Left ventricle myocardium inferior (tissue), 1 donor: ENCODE measurements at regions not wholly inside any gene's neighbourhood (a gene's known extent, or its start where the extent isn't known, plus 50 kb on each side); places are given as distances from the start of the nearest gene placed in this dataset.
"Not testable (repeated sequence)": the region's sequence is repeated elsewhere in the genome, so short reads cannot be mapped to it uniquely, and the experiment has no call there.

ENCODE experiments used
- DNase-seq: peaks from one replicate; pipeline ENCODE4 v3.0.0-alpha.2; 2020
- H3K27ac ChIP-seq: fragments of 200-600 bp; replicated peaks from 2 replicates; pipeline ENCODE4 v1.8.0; 2021
- H3K27me3 ChIP-seq: fragments of 200-600 bp; 2 replicates; pipeline ENCODE4 v1.8.0; 2021; ENCODE audit warnings: low read depth
- H3K36me3 ChIP-seq: fragments of 200-600 bp; 2 replicates; pipeline ENCODE4 v1.8.0; 2021
- H3K4me1 ChIP-seq: fragments of 200-600 bp; 2 replicates; pipeline ENCODE4 v1.8.0; 2021
- H3K4me3 ChIP-seq: fragments of 200-600 bp; 2 replicates; pipeline ENCODE4 v1.8.0; 2021; ENCODE audit warnings: mild to moderate bottlenecking, moderate library complexity
- H3K9me3 ChIP-seq: fragments of 200-600 bp; replicated peaks from 2 replicates; pipeline ENCODE4 v1.8.0; 2021
- intact Hi-C: fragments of 100-400 bp; cut with micrococcal nuclease; formaldehyde crosslinking; loops from one replicate; pipeline ENCODE4 v1.11.0; 2022
- TF ChIP-seq, protein P1 (sequence below): fragments of 200-600 bp; IDR thresholded peaks from 2 replicates; pipeline ENCODE4 v1.8.0; 2021; ENCODE audit warnings: antibody characterized with exemption, mild to moderate bottlenecking, borderline replicate concordance
- donor health status: DM: no; HTN: yes; CAD: no; lungs with severe emphysema.

GRCh38 chr2:180604077-180604476, 376.3 kb upstream of the UBE2E3 start:
- DNase-seq: no peak
- intact Hi-C loops: no loop called here
- TF ChIP-seq, protein P1, sequence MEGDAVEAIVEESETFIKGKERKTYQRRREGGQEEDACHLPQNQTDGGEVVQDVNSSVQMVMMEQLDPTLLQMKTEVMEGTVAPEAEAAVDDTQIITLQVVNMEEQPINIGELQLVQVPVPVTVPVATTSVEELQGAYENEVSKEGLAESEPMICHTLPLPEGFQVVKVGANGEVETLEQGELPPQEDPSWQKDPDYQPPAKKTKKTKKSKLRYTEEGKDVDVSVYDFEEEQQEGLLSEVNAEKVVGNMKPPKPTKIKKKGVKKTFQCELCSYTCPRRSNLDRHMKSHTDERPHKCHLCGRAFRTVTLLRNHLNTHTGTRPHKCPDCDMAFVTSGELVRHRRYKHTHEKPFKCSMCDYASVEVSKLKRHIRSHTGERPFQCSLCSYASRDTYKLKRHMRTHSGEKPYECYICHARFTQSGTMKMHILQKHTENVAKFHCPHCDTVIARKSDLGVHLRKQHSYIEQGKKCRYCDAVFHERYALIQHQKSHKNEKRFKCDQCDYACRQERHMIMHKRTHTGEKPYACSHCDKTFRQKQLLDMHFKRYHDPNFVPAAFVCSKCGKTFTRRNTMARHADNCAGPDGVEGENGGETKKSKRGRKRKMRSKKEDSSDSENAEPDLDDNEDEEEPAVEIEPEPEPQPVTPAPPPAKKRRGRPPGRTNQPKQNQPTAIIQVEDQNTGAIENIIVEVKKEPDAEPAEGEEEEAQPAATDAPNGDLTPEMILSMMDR: no peak
- Histone ChIP-seq H3K9me3 (no peaks in the 10 kb centered on the region), H3K27ac (no peak overlapping the region), H3K36me3 (no peaks in the 10 kb centered on the region), H3K27me3 (no peaks in the 10 kb centered on the region), H3K4me3 (no peak overlapping the region), H3K4me1 (no peaks in the 10 kb centered on the region)

GRCh38 chr2:180601016-180601415, 379.4 kb upstream of the UBE2E3 start:
- intact Hi-C loops: no loop called here

DNA sequence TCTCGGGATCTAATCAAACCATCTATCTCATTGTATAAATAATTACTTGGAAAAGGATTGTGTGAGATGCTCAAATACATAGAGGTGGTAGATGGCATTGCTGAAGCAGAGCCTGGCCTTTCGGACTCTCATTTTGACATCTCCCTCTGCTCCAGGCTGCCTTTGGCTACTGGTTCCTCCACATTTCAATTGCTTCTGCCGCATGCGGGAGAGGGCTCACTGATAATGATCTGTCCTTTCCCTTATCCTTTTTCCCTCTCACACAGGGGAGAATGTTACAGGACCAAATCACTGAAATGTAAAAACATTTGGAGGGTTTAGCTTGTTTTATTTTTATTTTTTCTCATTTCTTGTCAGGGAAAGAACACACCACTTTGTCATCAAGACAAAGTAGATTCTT, 380.6 kb upstream of the UBE2E3 start:
- no peak overlapping the region for H3K27ac ChIP-seq
- no peak for DNase-seq
- no peaks in the 10 kb centered on the region for H3K9me3 ChIP-seq
- H3K4me1 ChIP-seq: no peaks in the 10 kb centered on the region
- intact Hi-C loops: no loop called here
- TF ChIP-seq, protein P1: no peak
- no peaks in the 10 kb centered on the region for H3K27me3 ChIP-seq
- no peaks in the 10 kb centered on the region for H3K36me3 ChIP-seq
- H3K4me3 ChIP-seq: no peak overlapping the region

More at GRCh38 chr2:180601016-180601415, 379.4 kb upstream of the UBE2E3 start:
- H3K9me3 ChIP-seq: no peaks in the 10 kb centered on the region
- no peaks in the 10 kb centered on the region for H3K36me3 ChIP-seq
- H3K27me3 ChIP-seq: no peaks in the 10 kb centered on the region
- no peak for DNase-seq
- no peak overlapping the region for H3K4me3 ChIP-seq
- H3K27ac ChIP-seq: no peak overlapping the region
- TF ChIP-seq, protein P1: no peak
- no peaks in the 10 kb centered on the region for H3K4me1 ChIP-seq

DNA sequence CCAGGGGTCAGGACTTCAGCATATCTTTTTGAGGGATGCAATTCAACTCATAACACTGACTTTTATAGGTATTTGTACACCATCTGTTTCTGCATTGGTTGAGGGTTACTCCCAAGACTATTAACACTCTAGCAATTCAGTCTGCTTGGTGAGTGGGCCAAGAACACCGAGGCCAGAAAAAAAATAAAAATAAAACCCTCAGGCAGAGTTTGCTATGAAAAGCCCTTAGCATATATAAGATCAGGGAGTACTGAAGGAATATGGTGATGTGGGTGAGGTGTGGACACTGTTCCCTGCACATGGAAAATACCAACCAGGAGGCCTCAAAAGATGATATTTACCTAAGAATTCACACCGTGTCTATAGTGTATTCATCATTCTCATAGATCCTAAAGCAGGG, 383.2 kb upstream of the UBE2E3 start:
- Histone ChIP-seq H3K9me3 (no peaks in the 10 kb centered on the region), H3K27ac (no peak overlapping the region), H3K4me3 (no peak overlapping the region), H3K4me1 (no peaks in the 10 kb centered on the region), H3K27me3 (no peaks in the 10 kb centered on the region), H3K36me3 (no peaks in the 10 kb centered on the region)
- DNase-seq: no peak
- intact Hi-C loops: no loop called here
- TF ChIP-seq, protein P1: no peak

DNA sequence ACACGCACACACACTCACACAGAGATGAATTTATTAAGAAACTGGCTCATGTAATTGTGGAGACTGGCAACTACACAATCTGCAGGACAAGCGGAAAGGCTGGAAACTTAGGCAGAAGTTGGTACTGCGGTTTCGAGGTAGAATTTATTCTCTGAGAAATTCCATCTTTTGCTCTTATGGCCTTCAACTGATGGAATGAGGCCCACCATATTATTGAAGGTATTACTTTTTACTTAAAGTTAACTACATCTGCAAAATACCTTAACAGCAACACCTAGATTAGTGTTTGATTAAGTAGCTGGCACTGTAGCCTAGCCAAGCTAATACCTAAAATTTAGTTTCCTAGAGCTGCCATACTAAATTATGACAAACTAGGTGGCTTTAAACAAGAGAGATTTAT, 384.0 kb upstream of the UBE2E3 start:
- no peak for DNase-seq
- Histone ChIP-seq H3K27me3 (no peaks in the 10 kb centered on the region), H3K36me3 (no peaks in the 10 kb centered on the region), H3K9me3 (no peaks in the 10 kb centered on the region), H3K4me1 (no peaks in the 10 kb centered on the region), H3K27ac (no peak overlapping the region), H3K4me3 (no peak overlapping the region)
- TF ChIP-seq, protein P1: no peak
- intact Hi-C loops: no loop called here

GRCh38 chr2:180591947-180592346, 388.5 kb upstream of the UBE2E3 start:
- Histone ChIP-seq H3K36me3 (no peaks in the 10 kb centered on the region), H3K9me3 (no peaks in the 10 kb centered on the region), H3K4me1 (no peaks in the 10 kb centered on the region), H3K27ac (no peak overlapping the region), H3K27me3 (no peaks in the 10 kb centered on the region), H3K4me3 (no peak overlapping the region)
- TF ChIP-seq, protein P1: no peak
- no peak for DNase-seq
- intact Hi-C loops: no loop called here

DNA sequence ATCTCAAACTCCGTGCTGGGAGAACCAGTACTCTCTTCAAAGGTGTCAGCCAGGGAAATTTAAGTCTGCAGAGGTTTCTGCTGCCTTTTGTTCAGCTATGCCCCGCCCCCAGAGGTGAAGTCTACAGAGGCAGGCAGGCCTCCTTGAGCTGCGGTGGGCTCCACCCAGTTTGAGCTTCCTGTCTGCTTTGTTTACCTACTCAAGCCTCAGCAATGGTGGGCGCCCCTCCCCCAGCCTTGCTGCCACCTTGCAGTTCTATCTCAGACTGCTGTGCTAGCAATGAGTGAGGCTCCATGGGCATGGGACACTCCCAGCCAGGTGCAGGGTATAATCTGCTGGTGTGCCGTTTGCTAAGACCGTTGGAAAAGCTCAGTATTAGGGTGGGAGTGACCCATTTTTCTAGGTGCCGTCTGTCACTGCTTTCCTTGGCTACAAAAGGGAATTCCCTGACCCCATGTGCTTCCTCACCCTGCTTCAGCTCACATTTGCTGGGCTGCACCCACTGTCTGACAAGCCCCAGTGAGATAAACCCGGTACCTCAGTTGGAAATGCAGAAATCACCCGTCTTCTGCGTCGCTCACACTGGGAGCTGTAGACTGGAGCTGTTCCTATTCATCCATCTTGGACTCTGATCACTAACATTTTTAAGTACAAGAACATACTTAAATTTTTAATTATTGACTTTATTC, 389.2 kb upstream of the UBE2E3 start:
- H3K4me3 ChIP-seq, H3K4me1 ChIP-seq, H3K27ac ChIP-seq, DNase-seq, H3K9me3 ChIP-seq, intact Hi-C loops, H3K27me3 ChIP-seq, H3K36me3 ChIP-seq: not testable (repeated sequence)
